KMS-11 (cell line): ENCODE measurements at regions not wholly inside any gene's neighbourhood (a gene's known extent, or its start where the extent isn't known, plus 50 kb on each side); places are given as distances from the start of the nearest gene placed in this dataset.

ENCODE experiments used
- H2AFZ ChIP-seq: fragments of 200-600 bp; sonication (generic); 2 replicates; pipeline ENCODE4 v1.6.1; 2016; ENCODE audit warnings: antibody characterized with exemption, mixed run types, low read depth
- H3K27ac ChIP-seq: fragments of 200-600 bp; sonication (generic); 2 replicates; pipeline ENCODE4 v1.6.1; 2016; ENCODE audit warnings: mild to moderate bottlenecking, mixed run types
- H3K27me3 ChIP-seq: fragments of 200-600 bp; sonication (generic); 2 replicates; pipeline ENCODE4 v1.6.1; 2017; ENCODE audit warnings: mild to moderate bottlenecking, low read depth, mixed run types, moderate library complexity; ENCODE audit not compliant: insufficient read depth
- H3K36me3 ChIP-seq: fragments of 200-600 bp; sonication (generic); 2 replicates; pipeline ENCODE4 v1.6.1; 2017; ENCODE audit warnings: mild to moderate bottlenecking, mixed run types; ENCODE audit not compliant: insufficient read depth
- H3K4me1 ChIP-seq: fragments of 200-600 bp; sonication (generic); 2 replicates; pipeline ENCODE4 v1.6.1; 2016; ENCODE audit warnings: mild to moderate bottlenecking, low read depth, mixed run types; ENCODE audit not compliant: poor library complexity, severe bottlenecking
- H3K4me2 ChIP-seq: fragments of 200-600 bp; sonication (generic); 2 replicates; pipeline ENCODE4 v1.7.0; 2016; ENCODE audit warnings: mild to moderate bottlenecking, mixed run types
- H3K4me3 ChIP-seq: fragments of 200-600 bp; sonication (generic); IDR thresholded peaks from 2 replicates; pipeline ENCODE4 v1.6.1; 2017; ENCODE audit warnings: low read depth, low read length, mixed read lengths; ENCODE audit not compliant: insufficient read depth
- H3K79me2 ChIP-seq: fragments of 200-600 bp; sonication (generic); 2 replicates; pipeline ENCODE4 v1.6.1; 2016; ENCODE audit warnings: low read depth, mixed run types; ENCODE audit not compliant: insufficient read depth
- H3K9ac ChIP-seq: fragments of 200-600 bp; sonication (generic); 2 replicates; pipeline ENCODE4 v1.6.1; 2016; ENCODE audit warnings: mild to moderate bottlenecking, mixed run types
- H4K20me1 ChIP-seq: fragments of 200-600 bp; sonication (generic); 2 replicates; pipeline ENCODE4 v1.6.1; 2016; ENCODE audit warnings: mild to moderate bottlenecking, mixed run types; ENCODE audit not compliant: insufficient read depth
- TF ChIP-seq, protein P1 (sequence below): fragments of 200-600 bp; sonication (generic); conservative IDR thresholded peaks from 2 replicates; pipeline ENCODE4 v1.6.1; 2017; ENCODE audit warnings: low read depth, mild to moderate bottlenecking, antibody characterized with exemption, low read length, moderate library complexity, mixed read lengths

DNA sequence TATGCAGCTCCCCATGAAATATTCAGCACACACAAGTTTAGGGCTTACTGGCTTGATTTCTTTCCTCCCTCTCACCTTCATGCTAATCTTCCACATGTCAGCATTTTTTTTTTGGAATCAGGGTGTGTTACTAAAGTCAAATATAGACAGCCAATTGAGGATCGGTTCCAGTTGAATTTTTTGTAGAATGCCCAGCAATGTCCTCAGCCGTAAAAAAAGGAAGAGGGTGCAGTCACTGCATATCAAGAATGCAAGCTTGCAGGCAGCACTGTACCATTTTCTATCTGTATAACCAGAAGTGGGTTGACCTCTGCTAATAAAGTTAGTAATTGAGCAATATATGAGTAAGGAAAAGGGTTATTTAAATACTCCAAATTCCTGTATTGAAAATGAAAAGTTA is 51.4 kb upstream of the CHMP2B start:
- Histone ChIP-seq H3K4me1 (no peaks in the 10 kb centered on the region), H3K4me2 (no peak overlapping the region), H3K9ac (no peak overlapping the region), H4K20me1 (no peaks in the 10 kb centered on the region), H3K79me2 (no peaks in the 10 kb centered on the region), H3K4me3 (no peak overlapping the region), H2AFZ (no peak overlapping the region), H3K27ac (no peak overlapping the region), H3K27me3 (no peaks in the 10 kb centered on the region), H3K36me3 (no peaks in the 10 kb centered on the region)
- TF ChIP-seq, protein P1, sequence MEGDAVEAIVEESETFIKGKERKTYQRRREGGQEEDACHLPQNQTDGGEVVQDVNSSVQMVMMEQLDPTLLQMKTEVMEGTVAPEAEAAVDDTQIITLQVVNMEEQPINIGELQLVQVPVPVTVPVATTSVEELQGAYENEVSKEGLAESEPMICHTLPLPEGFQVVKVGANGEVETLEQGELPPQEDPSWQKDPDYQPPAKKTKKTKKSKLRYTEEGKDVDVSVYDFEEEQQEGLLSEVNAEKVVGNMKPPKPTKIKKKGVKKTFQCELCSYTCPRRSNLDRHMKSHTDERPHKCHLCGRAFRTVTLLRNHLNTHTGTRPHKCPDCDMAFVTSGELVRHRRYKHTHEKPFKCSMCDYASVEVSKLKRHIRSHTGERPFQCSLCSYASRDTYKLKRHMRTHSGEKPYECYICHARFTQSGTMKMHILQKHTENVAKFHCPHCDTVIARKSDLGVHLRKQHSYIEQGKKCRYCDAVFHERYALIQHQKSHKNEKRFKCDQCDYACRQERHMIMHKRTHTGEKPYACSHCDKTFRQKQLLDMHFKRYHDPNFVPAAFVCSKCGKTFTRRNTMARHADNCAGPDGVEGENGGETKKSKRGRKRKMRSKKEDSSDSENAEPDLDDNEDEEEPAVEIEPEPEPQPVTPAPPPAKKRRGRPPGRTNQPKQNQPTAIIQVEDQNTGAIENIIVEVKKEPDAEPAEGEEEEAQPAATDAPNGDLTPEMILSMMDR: no peak

DNA sequence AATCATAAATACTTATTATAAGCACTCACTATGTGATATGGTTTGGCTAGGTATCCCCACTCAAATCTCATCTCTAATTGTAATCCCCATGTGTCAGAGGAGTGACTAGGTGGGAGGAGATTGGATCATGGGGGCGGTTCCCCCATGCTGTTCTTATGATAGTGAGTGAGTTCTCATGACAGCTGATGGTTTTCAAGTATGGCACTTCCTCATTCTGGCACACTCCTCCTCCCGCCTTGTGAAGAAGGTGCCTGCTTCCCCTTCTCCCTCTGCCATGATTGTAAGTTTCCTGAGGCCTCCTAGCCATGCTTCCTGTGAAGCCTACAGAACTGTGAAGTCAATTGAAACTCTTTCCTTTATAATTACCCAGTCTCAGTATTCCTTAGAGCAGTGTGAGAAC is 53.3 kb upstream of the CHMP2B start:
- H3K79me2 ChIP-seq: no peaks in the 10 kb centered on the region
- no peaks in the 10 kb centered on the region for H3K27me3 ChIP-seq
- no peaks in the 10 kb centered on the region for H4K20me1 ChIP-seq
- no peak overlapping the region for H3K4me3 ChIP-seq
- no peak overlapping the region for H3K27ac ChIP-seq
- H3K36me3 ChIP-seq: no peaks in the 10 kb centered on the region
- TF ChIP-seq, protein P1: no peak
- no peaks in the 10 kb centered on the region for H3K4me1 ChIP-seq
- no peak overlapping the region for H3K4me2 ChIP-seq
- H2AFZ ChIP-seq: no peak overlapping the region
- no peak overlapping the region for H3K9ac ChIP-seq

DNA sequence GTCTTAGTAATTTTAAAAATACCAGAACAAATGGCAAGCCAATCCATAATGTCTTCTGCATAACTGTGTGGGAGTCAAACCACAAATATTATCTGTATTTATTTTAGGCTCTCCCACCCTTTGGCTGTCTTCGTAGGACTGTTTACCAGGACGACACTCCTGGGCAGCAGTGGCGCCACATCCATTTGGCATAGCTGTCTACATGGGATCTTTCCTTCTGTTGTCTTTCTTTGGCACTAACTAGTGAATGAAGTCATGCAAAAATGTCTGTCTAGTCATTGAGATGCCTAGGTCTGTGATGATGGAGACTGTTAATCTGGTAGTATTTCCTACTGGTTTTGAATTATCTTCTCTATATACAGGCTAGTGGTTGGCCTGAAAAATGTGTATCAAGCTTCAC is 54.0 kb upstream of the CHMP2B start:
- no peaks in the 10 kb centered on the region for H3K4me1 ChIP-seq
- H3K4me3 ChIP-seq: no peak overlapping the region
- H3K79me2 ChIP-seq: no peaks in the 10 kb centered on the region
- H3K9ac ChIP-seq: no peak overlapping the region
- no peak overlapping the region for H2AFZ ChIP-seq
- H4K20me1 ChIP-seq: no peaks in the 10 kb centered on the region
- H3K27me3 ChIP-seq: no peaks in the 10 kb centered on the region
- no peaks in the 10 kb centered on the region for H3K36me3 ChIP-seq
- no peak overlapping the region for H3K4me2 ChIP-seq
- TF ChIP-seq, protein P1: no peak
- H3K27ac ChIP-seq: no peak overlapping the region

DNA sequence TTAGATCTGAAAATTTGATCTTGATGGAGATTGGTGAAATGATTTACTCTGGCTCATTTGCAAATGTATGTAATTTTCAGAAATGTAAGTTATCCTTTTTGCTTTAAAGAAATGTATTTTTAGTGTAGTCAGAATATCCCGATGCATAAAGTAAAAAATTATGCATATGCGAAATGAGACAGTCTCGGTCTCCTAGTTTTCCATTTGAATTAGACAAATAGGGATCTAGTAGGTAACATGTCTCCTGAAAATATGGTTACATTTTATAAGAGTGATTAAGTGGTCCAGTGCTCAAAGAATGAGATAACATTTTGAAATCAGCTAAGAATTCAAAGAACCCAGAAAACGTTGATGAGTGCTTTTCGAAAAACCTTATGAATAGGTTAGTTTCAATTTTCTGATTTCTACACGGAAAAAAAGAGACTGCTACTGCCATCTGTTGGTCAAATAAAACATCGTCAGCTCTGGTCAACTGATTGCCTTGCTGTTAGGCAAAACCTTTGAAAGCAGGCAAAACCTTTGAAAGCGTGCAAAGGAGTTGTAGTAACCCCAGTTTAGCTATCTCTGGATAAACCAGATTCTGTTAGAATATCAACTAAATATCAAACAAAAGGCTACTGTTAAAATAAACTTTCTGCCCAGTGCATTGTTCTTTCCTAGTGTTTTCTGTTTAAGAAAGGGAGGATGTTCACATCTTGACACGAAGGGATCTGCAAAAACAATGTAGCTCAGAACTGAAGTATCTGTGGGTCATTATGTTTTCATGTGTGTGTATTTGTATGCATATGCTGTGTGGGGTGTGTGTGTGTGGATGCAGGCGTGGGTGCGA is 59.3 kb upstream of the CHMP2B start:
- Histone ChIP-seq H3K79me2 (no peaks in the 10 kb centered on the region), H3K9ac (no peak overlapping the region), H3K36me3 (no peaks in the 10 kb centered on the region), H3K27me3 (no peaks in the 10 kb centered on the region), H3K4me3 (no peak overlapping the region), H2AFZ (peak overlapping the region; percentile 63; the same call in 1 of the 2 replicates), H3K4me2 (peak overlapping the region; percentile 52), H3K27ac (no peak overlapping the region), H4K20me1 (no peaks in the 10 kb centered on the region), H3K4me1 (no peaks in the 10 kb centered on the region)
- TF ChIP-seq, protein P1: peak; percentile 56
